Stimulated activated CD8-positive, alpha-beta memory T cell treated with anti-CD3 and anti-CD28 coated beads, Interleukin-7, amount 100 ng/mL, for 48 hours (primary cell): ENCODE measurements at regions not wholly inside any gene's neighbourhood (a gene's known extent, or its start where the extent isn't known, plus 50 kb on each side); places are given as distances from the start of the nearest gene placed in this dataset.
"Not testable (repeated sequence)": the region's sequence is repeated elsewhere in the genome, so short reads cannot be mapped to it uniquely, and the experiment has no call there.

Experiments
- DNase-seq, 2 donors: peaks; one replicate each; pipeline ENCODE4 v3.0.0-alpha.2; 2020; ENCODE audit warnings: low read depth in 1 of 2; ENCODE audit errors: extremely low read depth in 1 of 2

GRCh38 chr13:83162493-83162892, 719.8 kb downstream of the SLITRK1 start:
- no peak for DNase-seq

GRCh38 chr13:83153848-83154247, 728.4 kb downstream of the SLITRK1 start:
- no peak for DNase-seq

- no peak for DNase-seq
These were observed 731.0 kb downstream of the SLITRK1 start for GRCh38 chr13:83151308-83151660.

GRCh38 chr13:83150616-83151307, 731.5 kb downstream of the SLITRK1 start:
- DNase-seq = no peak

GRCh38 chr13:83136660-83137059, 745.6 kb downstream of the SLITRK1 start:
- no peak for DNase-seq

GRCh38 chr13:83125791-83126190, 756.5 kb downstream of the SLITRK1 start:
- no peak for DNase-seq

- DNase-seq = no peak
These were observed 760.4 kb downstream of the SLITRK1 start for GRCh38 chr13:83121896-83122295.

- no peak for DNase-seq
These were observed 765.2 kb downstream of the SLITRK1 start for GRCh38 chr13:83117046-83117445.

- DNase-seq = not testable (repeated sequence)
These were observed 780.6 kb downstream of the SLITRK1 start for GRCh38 chr13:83101574-83102247.

GRCh38 chr13:83100237-83100636, 782.0 kb downstream of the SLITRK1 start:
- DNase-seq = no peak

GRCh38 chr13:83088858-83089257, 793.4 kb downstream of the SLITRK1 start:
- DNase-seq = no peak

GRCh38 chr13:83086948-83087347, 795.3 kb downstream of the SLITRK1 start:
- no peak for DNase-seq

- DNase-seq = no peak
These were observed 796.2 kb downstream of the SLITRK1 start for GRCh38 chr13:83086088-83086487.

GRCh38 chr13:83085186-83085900, 796.9 kb downstream of the SLITRK1 start:
- DNase-seq = no peak

- DNase-seq = no peak
These were observed 804.8 kb downstream of the SLITRK1 start for GRCh38 chr13:83077499-83077898.

- not testable (repeated sequence) for DNase-seq
These were observed 808.3 kb downstream of the SLITRK1 start for GRCh38 chr13:83073930-83074329.

GRCh38 chr13:83065108-83065507, 817.2 kb downstream of the SLITRK1 start:
- DNase-seq = no peak

- no peak for DNase-seq
These were observed 825.2 kb downstream of the SLITRK1 start for GRCh38 chr13:83057119-83057518.

- no peak for DNase-seq
These were observed 826.0 kb downstream of the SLITRK1 start for GRCh38 chr13:83056269-83056668.

GRCh38 chr13:83048419-83048818, 833.9 kb downstream of the SLITRK1 start:
- DNase-seq = no peak

GRCh38 chr13:83024955-83025594, 857.2 kb downstream of the SLITRK1 start:
- no peak for DNase-seq
